ENCODE measurements at regions not wholly inside any gene's neighbourhood (a gene's known extent, or its start where the extent isn't known, plus 50 kb on each side); places are given as distances from the start of the nearest gene placed in this dataset.

DNA sequence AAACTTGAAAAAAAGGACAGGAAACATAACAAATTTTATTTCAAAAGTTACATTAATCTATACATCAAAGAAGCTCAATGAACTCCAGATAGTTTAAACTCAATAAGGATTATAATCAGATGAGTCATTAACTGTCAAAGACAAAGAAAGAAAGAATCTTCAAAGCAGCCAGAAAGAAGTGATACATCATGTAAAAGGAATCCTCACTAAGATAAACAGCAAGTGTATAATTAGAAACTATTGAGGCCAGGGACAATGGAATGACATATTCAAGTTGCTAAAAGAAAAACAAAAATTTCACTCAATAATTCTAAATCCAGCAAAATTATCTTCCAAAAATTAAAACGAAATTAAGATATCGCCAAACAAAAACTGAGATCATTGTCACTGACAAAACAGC is 161.6 kb upstream of the NWD2 start:
- H3F3A ChIP-seq (ENCODE audit: insufficient read depth, low read depth): no peaks in the 10 kb centered on the region
- CTCF ChIA-PET: no interaction called here
- no peaks in the 10 kb centered on the region for H3K9me3 ChIP-seq (ENCODE audit: insufficient read depth, low read depth)
- no peaks in the 10 kb centered on the region for H4K20me1 ChIP-seq (ENCODE audit: insufficient read depth)
- POLR2A ChIA-PET (ENCODE audit: unreplicated experiment): no interaction called here
- DNase-seq: no peak
- no peaks in the 10 kb centered on the region for H3K27me3 ChIP-seq (ENCODE audit: insufficient read depth, low read depth)
- no peak overlapping the region for H3K4me3 ChIP-seq
- BruUV-seq (replicated peaks): no TSS peak
- intact Hi-C loops (cut with micrococcal nuclease; ENCODE audit: unreplicated experiment): no loop called here
- H3K36me3 ChIP-seq (ENCODE audit: low read depth): no peaks in the 10 kb centered on the region
- no peaks in the 10 kb centered on the region for H3K9me2 ChIP-seq (ENCODE audit: insufficient read depth)
- H2AFZ ChIP-seq: no peak overlapping the region
- no peaks in the 10 kb centered on the region for H3K4me1 ChIP-seq (replicated peaks; ENCODE audit: insufficient read depth)
- H3K79me2 ChIP-seq (ENCODE audit: low read depth): no peaks in the 10 kb centered on the region
- TF ChIP-seq, protein P1, sequence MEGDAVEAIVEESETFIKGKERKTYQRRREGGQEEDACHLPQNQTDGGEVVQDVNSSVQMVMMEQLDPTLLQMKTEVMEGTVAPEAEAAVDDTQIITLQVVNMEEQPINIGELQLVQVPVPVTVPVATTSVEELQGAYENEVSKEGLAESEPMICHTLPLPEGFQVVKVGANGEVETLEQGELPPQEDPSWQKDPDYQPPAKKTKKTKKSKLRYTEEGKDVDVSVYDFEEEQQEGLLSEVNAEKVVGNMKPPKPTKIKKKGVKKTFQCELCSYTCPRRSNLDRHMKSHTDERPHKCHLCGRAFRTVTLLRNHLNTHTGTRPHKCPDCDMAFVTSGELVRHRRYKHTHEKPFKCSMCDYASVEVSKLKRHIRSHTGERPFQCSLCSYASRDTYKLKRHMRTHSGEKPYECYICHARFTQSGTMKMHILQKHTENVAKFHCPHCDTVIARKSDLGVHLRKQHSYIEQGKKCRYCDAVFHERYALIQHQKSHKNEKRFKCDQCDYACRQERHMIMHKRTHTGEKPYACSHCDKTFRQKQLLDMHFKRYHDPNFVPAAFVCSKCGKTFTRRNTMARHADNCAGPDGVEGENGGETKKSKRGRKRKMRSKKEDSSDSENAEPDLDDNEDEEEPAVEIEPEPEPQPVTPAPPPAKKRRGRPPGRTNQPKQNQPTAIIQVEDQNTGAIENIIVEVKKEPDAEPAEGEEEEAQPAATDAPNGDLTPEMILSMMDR (conservative IDR thresholded peaks at IDR 0.05): no peak
- no peak for TF ChIP-seq EZH2 (IDR thresholded peaks at IDR 0.05; ENCODE audit: low read depth)
- no peak overlapping the region for H3K4me2 ChIP-seq
- H3K27ac ChIP-seq: no peak overlapping the region

DNA sequence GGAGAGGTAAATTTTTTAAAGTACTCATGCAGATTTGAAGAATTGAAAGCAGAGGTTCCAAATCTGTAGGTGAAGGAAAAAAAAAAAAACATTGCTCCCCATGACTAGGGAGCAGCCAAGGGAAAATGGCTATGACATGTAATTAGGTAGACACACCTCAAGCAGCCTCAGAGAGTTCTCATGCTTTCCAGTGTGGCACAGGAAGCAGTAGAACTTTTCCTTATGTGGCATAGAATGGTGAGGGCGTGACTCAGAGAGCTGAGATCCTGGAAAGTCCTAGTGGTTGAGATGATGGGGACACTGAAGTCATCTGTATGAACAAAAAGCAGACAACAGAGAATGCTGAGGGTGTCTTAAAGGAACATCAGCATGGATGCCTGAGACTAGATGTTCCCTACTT is 148.6 kb upstream of the NWD2 start:
- no TSS peak for BruUV-seq (replicated peaks)
- Histone ChIP-seq H3K4me3 (no peak overlapping the region), H3K27me3 (ENCODE audit: insufficient read depth, low read depth) (no peaks in the 10 kb centered on the region), H2AFZ (no peak overlapping the region), H3K79me2 (ENCODE audit: low read depth) (no peaks in the 10 kb centered on the region), H3K9me2 (ENCODE audit: insufficient read depth) (no peaks in the 10 kb centered on the region), H3K27ac (no peak overlapping the region), H3K4me2 (no peak overlapping the region), H3F3A (ENCODE audit: insufficient read depth, low read depth) (no peaks in the 10 kb centered on the region), H3K4me1 (replicated peaks; ENCODE audit: insufficient read depth) (no peaks in the 10 kb centered on the region), H4K20me1 (ENCODE audit: insufficient read depth) (no peaks in the 10 kb centered on the region), H3K9me3 (ENCODE audit: insufficient read depth, low read depth) (no peaks in the 10 kb centered on the region), H3K36me3 (ENCODE audit: low read depth) (no peaks in the 10 kb centered on the region)
- no peak for DNase-seq
- TF ChIP-seq, protein P1 (conservative IDR thresholded peaks at IDR 0.05): no peak
- no peak for TF ChIP-seq EZH2 (IDR thresholded peaks at IDR 0.05; ENCODE audit: low read depth)
- intact Hi-C loops (cut with micrococcal nuclease; ENCODE audit: unreplicated experiment): no loop called here
- ChIA-PET CTCF (no interaction called here), POLR2A (ENCODE audit: unreplicated experiment) (no interaction called here)

DNA sequence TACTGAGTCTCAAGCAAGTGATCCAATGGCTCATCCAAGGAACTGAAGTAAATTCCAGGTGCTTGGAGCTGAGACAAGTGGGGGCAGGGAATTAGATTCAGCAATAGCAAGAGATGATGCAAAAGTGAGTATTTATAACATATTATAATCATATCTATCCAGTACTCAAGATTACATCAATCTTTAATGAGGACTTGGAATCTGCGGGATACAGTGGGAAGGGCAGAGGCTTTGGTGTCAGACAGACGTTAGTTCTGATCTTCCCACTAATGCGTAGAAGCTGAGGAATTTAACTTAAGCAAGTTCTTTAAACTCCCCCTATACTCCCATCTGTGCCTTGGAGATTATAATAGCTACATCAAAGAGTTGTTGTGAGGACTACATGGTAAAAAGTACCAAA is 143.4 kb upstream of the NWD2 start:
- no peak overlapping the region for H2AFZ ChIP-seq
- no peak overlapping the region for H3K27ac ChIP-seq
- H4K20me1 ChIP-seq (ENCODE audit: insufficient read depth): no peaks in the 10 kb centered on the region

More for the DNA sequence above, 143.4 kb upstream of the NWD2 start:
- DNase-seq: no peak
- Histone ChIP-seq H3K4me1 (replicated peaks; ENCODE audit: insufficient read depth) (no peaks in the 10 kb centered on the region), H3F3A (ENCODE audit: insufficient read depth, low read depth) (no peaks in the 10 kb centered on the region), H3K27me3 (ENCODE audit: insufficient read depth, low read depth) (no peaks in the 10 kb centered on the region), H3K9me3 (ENCODE audit: insufficient read depth, low read depth) (no peaks in the 10 kb centered on the region), H3K4me2 (no peak overlapping the region), H3K9me2 (ENCODE audit: insufficient read depth) (no peaks in the 10 kb centered on the region), H3K4me3 (no peak overlapping the region), H3K36me3 (ENCODE audit: low read depth) (no peaks in the 10 kb centered on the region), H3K79me2 (ENCODE audit: low read depth) (no peaks in the 10 kb centered on the region)
- intact Hi-C loops (cut with micrococcal nuclease; ENCODE audit: unreplicated experiment): no loop called here
- no peak for TF ChIP-seq EZH2 (IDR thresholded peaks at IDR 0.05; ENCODE audit: low read depth)
- TF ChIP-seq, protein P1 (conservative IDR thresholded peaks at IDR 0.05): no peak
- POLR2A ChIA-PET (ENCODE audit: unreplicated experiment): no interaction called here
- BruUV-seq (replicated peaks): no TSS peak
- CTCF ChIA-PET: no interaction called here

Measured in PC-9 (cell line).